H1 (cell line): ENCODE measurements at regions not wholly inside any gene's neighbourhood (a gene's known extent, or its start where the extent isn't known, plus 50 kb on each side); places are given as distances from the start of the nearest gene placed in this dataset.

ENCODE experiments used
- CTCF ChIA-PET: fragments of 300-600 bp; sonication (Branson Sonifier 250); formaldehyde crosslinking; loops from one replicate; lab custom pipeline; 2021; ENCODE audit not compliant: partially characterized antibody; lab: Charles Lee
- POLR2A ChIA-PET: fragments of 300-600 bp; sonication (Branson Sonifier 250); formaldehyde crosslinking; loops from one replicate; lab custom pipeline; 2021; ENCODE audit warnings: inconsistent platforms; ENCODE audit not compliant: partially characterized antibody; lab: Charles Lee
- DNase-seq, 2 experiments: peaks; one replicate each; pipeline versions ENCODE4 v3.0.0 to v3.0.0-alpha.2; 2010 to 2022; ENCODE audit warnings: low spot score in 2 of 2, low read depth in 1 of 2, mixed read lengths in 1 of 2
- FAIRE-seq: peaks from 2 replicates; lab custom pipeline; 2011; peaks lifted over from hg19 to GRCh38; lab: Jason Lieb, UNC
- H2AFZ ChIP-seq: 2 replicates; pipeline ENCODE4 v1.8.1; 2012; ENCODE audit warnings: low read length, inconsistent platforms
- H2AK5ac ChIP-seq: 2 replicates; pipeline ENCODE4 v1.6.1; 2013; ENCODE audit warnings: low read depth, low read length
- H2BK120ac ChIP-seq: replicated peaks from 2 replicates; pipeline ENCODE3; 2013; ENCODE audit warnings: low read depth, low read length, inconsistent platforms
- H2BK12ac ChIP-seq: 2 replicates; pipeline ENCODE4 v1.6.1; 2013; ENCODE audit warnings: low read depth, low read length
- H2BK15ac ChIP-seq: 2 replicates; pipeline ENCODE4 v1.6.1; 2013; ENCODE audit warnings: low read length
- H2BK20ac ChIP-seq: 2 replicates; pipeline ENCODE4 v1.6.1; 2013; ENCODE audit warnings: low read length
- H2BK5ac ChIP-seq: 2 replicates; pipeline ENCODE4 v1.6.1; 2013; ENCODE audit warnings: low read depth, low read length
- H3K14ac ChIP-seq: 2 replicates; pipeline ENCODE4 v1.6.1; 2013; ENCODE audit warnings: inconsistent platforms; ENCODE audit not compliant: insufficient read length
- H3K18ac ChIP-seq: 2 replicates; pipeline ENCODE4 v1.6.1; 2013; ENCODE audit warnings: low read length; ENCODE audit errors: extremely low read depth
- H3K23ac ChIP-seq: 2 replicates; pipeline ENCODE4 v1.6.1; 2013; ENCODE audit warnings: inconsistent platforms; ENCODE audit not compliant: insufficient read length
- H3K23me2 ChIP-seq: 2 replicates; pipeline ENCODE4 v1.6.1; 2013; ENCODE audit warnings: low read depth, low read length
- H3K27ac ChIP-seq: 2 replicates; pipeline ENCODE4 v1.6.1; 2011; ENCODE audit warnings: low read depth, low read length, inconsistent platforms
- H3K27me3 ChIP-seq, 4 experiments: replicated peaks in 1 of 4; 1 replicate in 1 of 4; 2 replicates in 3 of 4; pipeline versions ENCODE4 v1.6.1 to v1.8.1; 2011 to 2013; ENCODE audit warnings: low read length in 3 of 4, mild to moderate bottlenecking in 3 of 4, inconsistent platforms in 2 of 4, mixed read lengths in 2 of 4, moderate library complexity in 1 of 4; ENCODE audit not compliant: control insufficient read depth in 3 of 4, insufficient read depth in 3 of 4; ENCODE audit errors: extremely low read depth in 1 of 4
- H3K36me3 ChIP-seq, 4 experiments: 2 replicates each; pipeline versions ENCODE4 v1.6.1 to v1.8.1; 2011 to 2013; ENCODE audit warnings: mild to moderate bottlenecking in 4 of 4, low read length in 3 of 4, moderate library complexity in 2 of 4, control low read depth in 1 of 4, inconsistent platforms in 1 of 4; ENCODE audit not compliant: insufficient read depth in 4 of 4, control insufficient read depth in 2 of 4
- H3K4ac ChIP-seq: replicated peaks from 2 replicates; pipeline ENCODE3; 2013; ENCODE audit warnings: low read length, low read depth, mixed read lengths, inconsistent platforms; ENCODE audit not compliant: insufficient read length
- H3K4me1 ChIP-seq, 4 experiments: replicated peaks in 1 of 4; 1 replicate in 1 of 4; 2 replicates in 3 of 4; pipeline versions ENCODE4 v1.6.1 to v1.8.1; 2011 to 2013; ENCODE audit warnings: low read length in 3 of 4, inconsistent platforms in 2 of 4, mixed read lengths in 1 of 4; ENCODE audit not compliant: insufficient read depth in 4 of 4, control insufficient read depth in 3 of 4
- H3K4me2 ChIP-seq, 2 experiments: 2 replicates each; pipeline versions ENCODE4 v1.6.1 to v1.8.1; 2011 to 2013; ENCODE audit warnings: low read depth in 2 of 2, low read length in 2 of 2, control low read depth in 1 of 2, inconsistent platforms in 1 of 2, mild to moderate bottlenecking in 1 of 2; ENCODE audit not compliant: insufficient read depth in 1 of 2
- H3K4me3 ChIP-seq, 4 experiments: fragments of 200-600, 300-600 bp in 1 of 4; sonication (generic), shearing (Covaris generic), sonication (Bioruptor Twin) in 1 of 4; 2 replicates each; pipeline versions ENCODE4 v1.5.1 to v1.8.1; 2011 to 2016; ENCODE audit warnings: low read length in 4 of 4, low read depth in 3 of 4, control low read depth in 2 of 4, inconsistent platforms in 2 of 4, mild to moderate bottlenecking in 2 of 4, mixed read lengths in 1 of 4, moderate library complexity in 1 of 4; ENCODE audit not compliant: insufficient read depth in 2 of 4; ENCODE audit errors: extremely low read depth in 1 of 4
- H3K56ac ChIP-seq: replicated peaks from 2 replicates; pipeline ENCODE3; 2013; ENCODE audit warnings: low read depth, mild to moderate bottlenecking, mixed read lengths, low read length, inconsistent platforms; ENCODE audit not compliant: insufficient read length
- H3K79me1 ChIP-seq: 2 replicates; pipeline ENCODE4 v1.6.1; 2013; ENCODE audit warnings: low read depth, low read length, control low read depth
- H3K79me2 ChIP-seq, 2 experiments: 2 replicates each; pipeline versions ENCODE4 v1.6.1 to v1.8.1; 2012 to 2013; ENCODE audit warnings: low read length in 2 of 2, mild to moderate bottlenecking in 2 of 2, inconsistent platforms in 1 of 2; ENCODE audit not compliant: insufficient read depth in 2 of 2, control insufficient read depth in 1 of 2
- H3K9ac ChIP-seq, 4 experiments: replicated peaks in 1 of 4; 1 replicate in 1 of 4; 2 replicates in 3 of 4; pipeline versions ENCODE4 v1.6.1 to v1.8.1; 2011 to 2013; ENCODE audit warnings: low read depth in 3 of 4, low read length in 3 of 4, control low read depth in 2 of 4, mild to moderate bottlenecking in 2 of 4, moderate library complexity in 2 of 4, inconsistent platforms in 1 of 4; ENCODE audit errors: extremely low read depth in 1 of 4
- H3K9me3 ChIP-seq, 2 experiments: 2 replicates each; pipeline versions ENCODE4 v1.6.1 to v1.8.1; 2012 to 2013; ENCODE audit warnings: mild to moderate bottlenecking in 2 of 2, moderate library complexity in 2 of 2, control low read depth in 1 of 2, inconsistent platforms in 1 of 2, low read depth in 1 of 2, low read length in 1 of 2, mixed read lengths in 1 of 2; ENCODE audit not compliant: insufficient read depth in 2 of 2
- H4K20me1 ChIP-seq, 2 experiments: replicated peaks in 1 of 2; 2 replicates each; pipeline versions ENCODE3 to v1.8.1; 2011 to 2013; ENCODE audit warnings: inconsistent platforms in 2 of 2, low read length in 2 of 2, mild to moderate bottlenecking in 1 of 2; ENCODE audit not compliant: insufficient read depth in 2 of 2, control insufficient read depth in 1 of 2
- H4K5ac ChIP-seq: 2 replicates; pipeline ENCODE4 v1.6.1; 2013; ENCODE audit warnings: low read length, low read depth, mixed read lengths, inconsistent platforms; ENCODE audit not compliant: insufficient read length
- H4K8ac ChIP-seq: 2 replicates; pipeline ENCODE4 v1.8.0; 2013; ENCODE audit warnings: mild to moderate bottlenecking, moderate library complexity, low read length, inconsistent platforms; ENCODE audit not compliant: insufficient read depth; ENCODE audit errors: extremely low read depth
- H4K91ac ChIP-seq: replicated peaks from 2 replicates; pipeline ENCODE3; 2013; ENCODE audit warnings: low read length, mixed read lengths, inconsistent platforms; ENCODE audit not compliant: insufficient read length
- CREB1 ChIP-seq: IDR thresholded peaks from 2 replicates; pipeline ENCODE4 v1.6.1; 2012; ENCODE audit warnings: inconsistent platforms
- POLR2AphosphoS5 ChIP-seq: IDR thresholded peaks from 2 replicates; pipeline ENCODE4 v1.6.1; 2011; ENCODE audit warnings: low read depth, low read length
- WGBS, 2 experiments: shearing (Covaris generic) in 1 of 2; methylation state at CpG; one replicate each; pipeline versions ENCODE4 v1.1.6 to v1.1.7; 2013 to 2015; ENCODE audit warnings: low lambda C conversion rate in 2 of 2, mixed read lengths in 2 of 2, inconsistent platforms in 1 of 2, low coverage in 1 of 2, missing lambda C conversion rate in 1 of 2; ENCODE audit not compliant: insufficient replicate concordance in 2 of 2, insufficient coverage in 1 of 2, insufficient read length in 1 of 2; ENCODE audit errors: extremely low coverage in 1 of 2, missing lambda C conversion rate in 1 of 2; 5-methylcytosine and 5-hydroxymethylcytosine counted together

GRCh38 chr16:58831386-58831785 lies 97.3 kb upstream of the GOT2 start:
- H3K9me3 ChIP-seq, result no peaks in the 10 kb centered on the region
- no peak overlapping the region for H2BK20ac ChIP-seq
- H3K27me3 ChIP-seq, result no peaks in the 10 kb centered on the region
- no peak overlapping the region for H3K9ac ChIP-seq
- H3K56ac ChIP-seq, result no peak overlapping the region
- WGBS, 2 experiments, result 86% methylated on average over 4 of the region's 4 CpGs; no CpG with 5 or more reads in 1 of the 2 experiments
- TF ChIP-seq POLR2AphosphoS5, result no peak
- no peak for TF ChIP-seq CREB1
- TF ChIP-seq, all 59 proteins: peak for 0
- Histone ChIP-seq H4K8ac (no peak overlapping the region), H4K20me1 (no peaks in the 10 kb centered on the region), H3K23me2 (no peaks in the 10 kb centered on the region), H3K27ac (no peak overlapping the region), H2AK5ac (no peak overlapping the region), H2BK15ac (no peak overlapping the region), H3K79me1 (no peaks in the 10 kb centered on the region), H3K23ac (no peak overlapping the region), H3K4ac (no peak overlapping the region), H2AFZ (no peak overlapping the region), H2BK12ac (no peak overlapping the region), H3K4me3 (no peak overlapping the region), H3K4me1 (no peaks in the 10 kb centered on the region), H3K79me2 (no peaks in the 10 kb centered on the region), H3K4me2 (no peak overlapping the region), H3K18ac (no peak overlapping the region), H2BK5ac (no peak overlapping the region), H3K36me3 (no peaks in the 10 kb centered on the region), H4K91ac (no peak overlapping the region), H4K5ac (no peak overlapping the region), H3K14ac (no peak overlapping the region), H2BK120ac (no peak overlapping the region)
- POLR2A ChIA-PET, result no interaction called here
- FAIRE-seq (no peak), DNase-seq (no peak)
- CTCF ChIA-PET, result interaction anchor here (0.6 to 1.6 kb wide), 2 partner anchors 17 to 216 kb away, joined by 3 to 5 read pairs; no protein-coding TSS in a partner anchor
